ENCODE measurements at regions not wholly inside any gene's neighbourhood (a gene's known extent, or its start where the extent isn't known, plus 50 kb on each side); places are given as distances from the start of the nearest gene placed in this dataset.

GRCh38 chr3:144142151-144142840, 170.7 kb downstream of the DIPK2A start:
- DNase-seq: no peak

GRCh38 chr3:144148356-144148755, 176.7 kb downstream of the DIPK2A start:
- no peak for DNase-seq

- no peak for DNase-seq
Observed at GRCh38 chr3:144151983-144152382, 180.4 kb downstream of the DIPK2A start.

GRCh38 chr3:144160627-144161026, 189.0 kb downstream of the DIPK2A start:
- DNase-seq: no peak

DNA sequence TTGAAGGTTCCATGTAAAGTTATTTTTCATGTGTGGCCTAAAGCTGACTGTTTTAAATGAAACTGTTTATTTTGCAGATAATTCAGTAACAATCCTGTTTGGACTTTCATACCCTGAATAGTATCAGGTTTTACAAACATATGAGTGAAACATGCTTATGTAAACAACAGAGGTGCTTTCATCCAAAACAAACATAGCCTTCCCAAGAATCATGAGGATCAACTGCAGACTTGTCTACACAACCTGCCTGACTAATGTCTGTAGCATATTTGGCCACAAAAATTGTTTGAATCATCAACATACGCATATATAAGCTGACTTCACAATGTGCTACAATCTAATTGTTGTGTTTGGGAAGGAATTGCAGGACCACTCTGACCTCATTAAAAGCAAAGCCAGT, 190.4 kb downstream of the DIPK2A start:
- no peak for DNase-seq

GRCh38 chr3:144164352-144164751, 192.7 kb downstream of the DIPK2A start:
- no peak for DNase-seq

GRCh38 chr3:144165482-144165881, 193.9 kb downstream of the DIPK2A start:
- DNase-seq: no peak

DNA sequence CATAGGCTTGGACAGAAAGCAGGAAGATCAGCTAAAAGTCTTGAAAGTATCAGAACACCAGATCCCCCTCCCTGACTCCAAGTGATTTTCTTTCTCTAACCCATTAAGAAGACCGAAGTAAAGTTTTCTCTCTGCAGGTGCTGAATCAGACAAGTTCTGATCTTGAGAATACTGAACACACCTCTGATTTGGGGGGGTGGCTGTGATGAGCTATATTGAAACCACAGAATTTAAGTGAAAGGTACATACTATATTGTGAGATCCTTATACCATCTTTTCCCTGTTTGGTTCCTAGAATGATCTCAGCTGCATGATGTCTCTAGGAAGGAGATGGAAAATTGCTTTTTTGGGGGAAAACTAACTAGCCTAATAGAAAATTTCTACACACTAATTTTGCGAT, 196.0 kb downstream of the DIPK2A start:
- DNase-seq: no peak

- DNase-seq: no peak
Observed at GRCh38 chr3:144173491-144173890, 201.9 kb downstream of the DIPK2A start.

- DNase-seq: no peak
Observed at GRCh38 chr3:144175644-144176425, 204.2 kb downstream of the DIPK2A start.

GRCh38 chr3:144177649-144178048, 206.0 kb downstream of the DIPK2A start:
- DNase-seq: no peak

DNA sequence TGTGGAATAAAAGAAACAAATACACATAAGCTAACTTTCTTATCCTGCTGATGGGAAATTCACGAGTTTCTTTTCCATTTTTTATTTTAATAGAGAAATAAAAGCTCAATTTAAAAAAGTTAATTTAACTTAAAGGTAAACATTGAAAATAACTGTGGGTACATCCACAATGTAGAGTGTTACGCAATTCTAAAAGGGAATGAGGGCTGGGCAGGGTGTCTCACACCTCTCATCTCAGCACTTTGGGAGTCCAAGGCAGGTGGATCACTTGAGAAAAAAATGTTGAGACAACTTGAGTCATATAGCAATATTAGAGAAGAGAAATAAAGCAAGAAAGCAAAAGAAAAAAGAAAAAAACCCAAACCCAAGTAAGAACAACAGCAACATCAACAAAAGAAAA, 207.0 kb downstream of the DIPK2A start:
- DNase-seq: no peak

DNA sequence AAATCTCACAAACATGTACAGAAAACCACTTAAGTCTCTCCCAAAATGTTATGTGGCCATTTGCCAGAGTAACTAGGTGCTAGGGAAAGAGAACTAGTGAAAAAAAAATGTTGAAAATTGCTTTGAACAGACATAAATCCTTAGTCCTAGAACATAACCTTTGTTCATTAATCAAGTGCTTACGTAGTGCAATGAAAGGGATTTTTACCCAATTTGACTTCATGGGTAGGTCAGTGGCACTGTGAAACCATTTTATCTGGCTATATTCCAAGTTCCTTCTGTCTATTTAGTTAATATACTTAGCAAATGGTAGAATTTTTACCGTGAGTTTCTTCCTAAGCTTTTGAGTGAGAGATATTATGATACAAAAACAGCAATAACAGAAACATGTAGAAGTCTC, 209.4 kb downstream of the DIPK2A start:
- no peak for DNase-seq

- DNase-seq: no peak
Observed at GRCh38 chr3:144182501-144182900, 210.9 kb downstream of the DIPK2A start.

- no peak for DNase-seq
Observed at GRCh38 chr3:144185276-144185675, 213.7 kb downstream of the DIPK2A start.

DNA sequence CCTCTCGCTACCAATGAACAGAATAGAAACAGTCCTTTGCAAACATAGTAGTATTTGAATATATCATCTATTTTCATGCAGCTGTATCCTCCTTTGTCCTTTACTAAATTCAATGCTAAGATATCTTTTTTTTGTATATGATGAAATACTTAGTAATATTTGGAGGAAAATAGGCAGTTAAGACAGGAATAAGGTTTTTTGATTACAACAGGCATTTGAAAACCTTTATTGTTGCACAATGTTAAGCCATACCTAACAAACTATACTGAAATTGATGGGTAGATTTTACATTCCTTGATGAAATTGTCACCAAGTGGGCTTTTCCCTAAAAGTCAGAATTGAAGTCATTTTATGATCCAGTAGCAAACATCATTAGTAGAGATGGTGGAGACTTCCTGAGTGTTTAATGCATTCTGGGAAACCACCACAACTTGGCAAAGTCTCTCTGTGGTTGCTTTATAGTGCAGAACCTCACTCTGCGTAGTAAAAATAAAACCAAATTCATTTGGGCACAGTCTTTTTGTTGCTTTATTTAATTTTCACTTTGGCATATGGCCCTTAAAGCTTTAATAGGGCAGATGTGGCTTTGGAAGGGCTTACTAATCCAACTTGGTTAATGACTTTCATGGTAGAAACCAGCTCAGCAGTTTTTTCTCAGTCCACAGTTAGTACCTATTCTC, 216.0 kb downstream of the DIPK2A start:
- no peak for DNase-seq

DNA sequence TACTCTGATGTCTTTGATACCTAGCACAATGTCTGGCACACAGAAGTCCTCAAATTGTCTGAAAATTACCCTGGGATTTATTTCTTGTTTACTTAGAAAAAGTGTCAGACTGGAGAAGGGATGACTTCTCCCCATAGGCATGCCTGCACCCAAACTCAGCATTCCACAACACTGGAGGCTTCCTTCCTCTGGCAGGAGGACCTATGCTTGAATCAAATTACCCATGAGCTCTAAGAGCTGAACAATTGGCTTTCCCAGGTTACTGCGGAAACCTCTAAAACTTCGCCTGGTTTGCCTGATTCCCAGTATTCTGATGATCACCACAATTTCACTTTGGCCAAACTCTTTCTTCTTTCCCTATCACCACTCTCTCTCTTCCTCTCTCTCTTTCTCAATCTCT, 217.4 kb downstream of the DIPK2A start:
- DNase-seq: no peak

DNA sequence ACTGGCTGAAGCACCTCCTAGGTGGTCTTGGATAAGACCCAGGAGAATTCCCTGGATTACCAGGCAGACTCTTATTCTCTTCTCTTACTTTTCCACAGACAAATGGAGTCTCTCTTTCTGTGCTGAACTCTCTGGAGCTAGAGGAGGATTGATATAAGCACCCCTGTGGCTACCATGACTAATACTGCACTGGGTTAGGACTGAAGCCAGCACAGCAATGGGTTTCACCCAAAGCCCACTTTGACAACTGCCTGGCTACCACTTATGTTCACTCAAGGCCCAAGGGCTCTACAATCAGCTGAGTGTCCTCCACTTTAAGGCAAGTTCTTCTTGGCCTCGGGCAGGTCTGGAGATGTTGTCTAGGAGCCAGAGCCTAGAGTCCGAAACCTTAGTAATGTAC, 225.5 kb downstream of the DIPK2A start:
- DNase-seq: no peak

DNA sequence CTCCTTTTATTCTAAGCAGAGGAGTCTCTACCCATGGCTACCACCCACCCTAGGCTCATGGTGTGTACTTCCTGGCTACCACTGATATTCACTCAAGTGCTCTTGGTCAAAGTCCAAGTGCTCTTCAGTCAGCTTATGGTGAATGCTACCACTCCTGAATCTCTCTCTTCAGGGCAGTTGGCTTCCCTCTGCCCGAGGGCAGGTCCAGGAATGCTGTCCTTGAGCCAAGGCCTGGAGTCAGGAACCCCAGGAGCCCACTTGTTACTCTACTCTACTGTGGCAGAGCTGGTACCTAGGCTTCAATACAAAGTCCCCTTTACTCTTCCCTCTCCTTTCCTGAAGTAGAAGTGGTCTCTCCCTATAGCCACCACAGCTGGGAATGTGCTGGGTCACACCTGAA, 226.0 kb downstream of the DIPK2A start:
- no peak for DNase-seq

- DNase-seq: no peak
Observed at GRCh38 chr3:144200004-144200403, 228.4 kb downstream of the DIPK2A start.

- no peak for DNase-seq
Observed at GRCh38 chr3:144200466-144200865, 228.8 kb downstream of the DIPK2A start.

GRCh38 chr3:144221761-144222160, 250.1 kb downstream of the DIPK2A start:
- no peak for DNase-seq

GRCh38 chr3:144229330-144229729, 257.7 kb downstream of the DIPK2A start:
- no peak for DNase-seq

GRCh38 chr3:144229953-144230352, 258.3 kb downstream of the DIPK2A start:
- no peak for DNase-seq

All from NCI-H1930 (cell line).